ENCODE measurements at regions not wholly inside any gene's neighbourhood (a gene's known extent, or its start where the extent isn't known, plus 50 kb on each side); places are given as distances from the start of the nearest gene placed in this dataset.

DNA sequence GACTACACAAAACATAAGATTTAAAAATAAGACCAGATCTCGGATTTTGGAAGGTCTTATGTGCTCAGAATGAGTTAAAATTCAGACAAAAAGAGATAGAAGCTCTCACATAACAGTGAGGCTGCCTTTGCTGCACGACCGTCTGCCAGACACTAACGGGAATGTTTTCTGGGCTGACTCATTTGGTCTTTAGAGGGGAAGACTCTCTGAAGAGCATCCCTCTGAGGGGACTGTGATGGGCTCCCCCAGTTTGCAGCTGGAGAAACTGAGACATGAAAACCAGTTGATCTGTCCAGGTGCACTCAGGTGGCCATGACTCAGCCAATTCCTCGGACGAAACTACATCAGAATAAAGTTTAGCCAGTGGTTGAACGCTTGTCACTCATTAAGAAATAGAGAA lies 153.9 kb downstream of the RNASET2 start:
- TF ChIP-seq, protein P1, sequence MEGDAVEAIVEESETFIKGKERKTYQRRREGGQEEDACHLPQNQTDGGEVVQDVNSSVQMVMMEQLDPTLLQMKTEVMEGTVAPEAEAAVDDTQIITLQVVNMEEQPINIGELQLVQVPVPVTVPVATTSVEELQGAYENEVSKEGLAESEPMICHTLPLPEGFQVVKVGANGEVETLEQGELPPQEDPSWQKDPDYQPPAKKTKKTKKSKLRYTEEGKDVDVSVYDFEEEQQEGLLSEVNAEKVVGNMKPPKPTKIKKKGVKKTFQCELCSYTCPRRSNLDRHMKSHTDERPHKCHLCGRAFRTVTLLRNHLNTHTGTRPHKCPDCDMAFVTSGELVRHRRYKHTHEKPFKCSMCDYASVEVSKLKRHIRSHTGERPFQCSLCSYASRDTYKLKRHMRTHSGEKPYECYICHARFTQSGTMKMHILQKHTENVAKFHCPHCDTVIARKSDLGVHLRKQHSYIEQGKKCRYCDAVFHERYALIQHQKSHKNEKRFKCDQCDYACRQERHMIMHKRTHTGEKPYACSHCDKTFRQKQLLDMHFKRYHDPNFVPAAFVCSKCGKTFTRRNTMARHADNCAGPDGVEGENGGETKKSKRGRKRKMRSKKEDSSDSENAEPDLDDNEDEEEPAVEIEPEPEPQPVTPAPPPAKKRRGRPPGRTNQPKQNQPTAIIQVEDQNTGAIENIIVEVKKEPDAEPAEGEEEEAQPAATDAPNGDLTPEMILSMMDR (IDR thresholded peaks at IDR 0.05), result no peak
- TF ChIP-seq POLR2A (IDR thresholded peaks at IDR 0.05), result no peak
